CD4-positive, alpha-beta T cell (primary cell): ENCODE measurements at regions not wholly inside any gene's neighbourhood (a gene's known extent, or its start where the extent isn't known, plus 50 kb on each side); places are given as distances from the start of the nearest gene placed in this dataset.

ENCODE experiments used
- ATAC-seq: fragments of 200-7000 bp; cut with Tn5 transposase; one replicate; pipeline ENCODE4 v1.10.0; 2022; ENCODE audit warnings: mild to moderate bottlenecking; ENCODE audit not compliant: poor library complexity
- CTCF ChIA-PET: fragments of 350-600 bp; sonication (Branson Sonifier 250); formaldehyde crosslinking; loops from one replicate; lab custom pipeline; 2021; ENCODE audit warnings: antibody characterized with exemption, inconsistent platforms; lab: Charles Lee
- POLR2A ChIA-PET: fragments of 350-600 bp; sonication (Branson Sonifier 250); formaldehyde crosslinking; loops from one replicate; lab custom pipeline; 2021; ENCODE audit warnings: antibody characterized with exemption, inconsistent platforms; lab: Charles Lee
- DNase-seq, 14 experiments: peaks; one replicate each; pipeline ENCODE4 v3.0.0-alpha.2; 2013 to 2020; ENCODE audit warnings: mixed read lengths in 2 of 14
- H3K27ac ChIP-seq, 2 donors: one replicate each; pipeline versions ENCODE4 v1.5.1 to v1.7.0; 2013; ENCODE audit warnings: low read length in 2 of 2, low read depth in 1 of 2, mild to moderate bottlenecking in 1 of 2
- H3K27me3 ChIP-seq, 2 experiments: 1 replicate in 1 of 2; 2 replicates in 1 of 2; pipeline versions ENCODE4 v1.6.1 to v1.7.0; 2013; ENCODE audit warnings: low read length in 2 of 2, control low read depth in 1 of 2, mild to moderate bottlenecking in 1 of 2, moderate library complexity in 1 of 2; ENCODE audit not compliant: insufficient read depth in 2 of 2, control insufficient read depth in 1 of 2
- H3K36me3 ChIP-seq: one replicate; pipeline ENCODE4 v1.6.1; 2013; ENCODE audit warnings: low read length, control low read depth; ENCODE audit not compliant: insufficient read depth
- H3K4me1 ChIP-seq: one replicate; pipeline ENCODE4 v1.6.1; 2013; ENCODE audit warnings: low read length, control low read depth; ENCODE audit not compliant: insufficient read depth
- H3K4me3 ChIP-seq: one replicate; pipeline ENCODE4 v1.5.1; 2013; ENCODE audit warnings: mild to moderate bottlenecking, low read length, moderate library complexity
- H3K9me3 ChIP-seq, 2 experiments: 1 replicate in 1 of 2; 2 replicates in 1 of 2; pipeline versions ENCODE4 v1.6.1 to v1.7.0; 2013; ENCODE audit warnings: low read length in 2 of 2, mild to moderate bottlenecking in 2 of 2, control low read depth in 1 of 2, moderate library complexity in 1 of 2; ENCODE audit not compliant: control insufficient read depth in 1 of 2, insufficient read depth in 1 of 2
- H3K27ac Mint-ChIP-seq: one replicate; pipeline ENCODE4 v1.8.0; 2020; ENCODE audit warnings: mixed read lengths
- H3K27me3 Mint-ChIP-seq: one replicate; pipeline ENCODE4 v1.8.0; 2021; ENCODE audit warnings: mixed read lengths
- H3K36me3 Mint-ChIP-seq: one replicate; pipeline ENCODE4 v1.8.0; 2021; ENCODE audit warnings: low read depth, mixed read lengths
- H3K4me1 Mint-ChIP-seq: one replicate; pipeline ENCODE4 v1.8.0; 2021; ENCODE audit warnings: low read depth, mixed read lengths
- H3K4me3 Mint-ChIP-seq: one replicate; pipeline ENCODE4 v1.8.0; 2020; ENCODE audit warnings: mild to moderate bottlenecking, mixed read lengths
- H3K9me3 Mint-ChIP-seq: one replicate; pipeline ENCODE4 v1.8.0; 2020; ENCODE audit warnings: mixed read lengths
- CTCF ChIP-seq: fragments of 200-600 bp; IDR thresholded peaks from one replicate; pipeline ENCODE4 v1.8.0; 2022; ENCODE audit warnings: antibody characterized with exemption, mild to moderate bottlenecking
- intact Hi-C, 2 experiments: fragments of 100-400 bp; cut with DNase I in 1 of 2; cut with micrococcal nuclease in 1 of 2; formaldehyde crosslinking; loops; one replicate each; pipeline versions ENCODE4 v1.15.1 to v1.9.0; 2023 to 2025; cut with DNase I, micrococcal nuclease

GRCh38 chr2:175461839-175462238 lies 280.3 kb upstream of the ATP5MC3 start:
- no peaks in the 10 kb centered on the region for H3K36me3 ChIP-seq
- Mint-ChIP-seq H3K27me3 (peaks cover 8% of the 10 kb centered on the region), H3K27ac (no peak overlapping the region), H3K4me3 (no peak overlapping the region), H3K9me3 (peaks cover 4% of the 10 kb centered on the region), H3K4me1 (no peaks in the 10 kb centered on the region), H3K36me3 (no peaks in the 10 kb centered on the region)
- no peaks in the 10 kb centered on the region for H3K4me1 ChIP-seq
- no peak for TF ChIP-seq CTCF
- DNase-seq (no peak), ATAC-seq (no peak)
- no peak overlapping the region for H3K4me3 ChIP-seq
- CTCF ChIA-PET, result no interaction called here
- POLR2A ChIA-PET, result no interaction called here
- no peak overlapping the region for H3K27ac ChIP-seq
- peaks cover 0 to 8% of the 10 kb centered on the region in 2 experiments for H3K9me3 ChIP-seq
- intact Hi-C loops, result no loop called here
- H3K27me3 ChIP-seq, result no peaks in the 10 kb centered on the region

GRCh38 chr2:175457895-175458448 lies 276.5 kb upstream of the ATP5MC3 start:
- ChIA-PET POLR2A (no interaction called here), CTCF (no interaction called here)
- H3K4me3 ChIP-seq, result no peak overlapping the region
- no peak overlapping the region for H3K27ac Mint-ChIP-seq
- no peaks in the 10 kb centered on the region for H3K36me3 Mint-ChIP-seq
- ATAC-seq (no peak), DNase-seq (no peak)
- H3K4me3 Mint-ChIP-seq, result no peak overlapping the region
- H3K27ac ChIP-seq, result no peak overlapping the region
- no peak for TF ChIP-seq CTCF
- H3K4me1 ChIP-seq, result no peaks in the 10 kb centered on the region
- peaks cover 0 to 3% of the 10 kb centered on the region in 2 experiments for H3K9me3 ChIP-seq
- no peaks in the 10 kb centered on the region for H3K27me3 ChIP-seq
- H3K27me3 Mint-ChIP-seq, result peaks cover 8% of the 10 kb centered on the region
- H3K36me3 ChIP-seq, result no peaks in the 10 kb centered on the region
- H3K4me1 Mint-ChIP-seq, result no peaks in the 10 kb centered on the region
- intact Hi-C loops, result no loop called here
- H3K9me3 Mint-ChIP-seq, result peaks cover 4% of the 10 kb centered on the region

- POLR2A ChIA-PET, result no interaction called here
- no peak overlapping the region for H3K4me3 Mint-ChIP-seq
Observed at GRCh38 chr2:175454953-175455389, 273.5 kb upstream of the ATP5MC3 start.

More at GRCh38 chr2:175454953-175455389, 273.5 kb upstream of the ATP5MC3 start:
- Histone ChIP-seq H3K9me3 (no peaks in the 10 kb centered on the region), H3K27ac (no peak overlapping the region), H3K36me3 (no peaks in the 10 kb centered on the region), H3K4me1 (no peaks in the 10 kb centered on the region), H3K27me3 (no peaks in the 10 kb centered on the region), H3K4me3 (no peak overlapping the region)
- no peaks in the 10 kb centered on the region for H3K4me1 Mint-ChIP-seq
- CTCF ChIA-PET, result no interaction called here
- H3K27me3 Mint-ChIP-seq, result peaks cover 8% of the 10 kb centered on the region
- TF ChIP-seq CTCF, result no peak
- H3K36me3 Mint-ChIP-seq, result no peaks in the 10 kb centered on the region
- peaks cover 1% of the 10 kb centered on the region for H3K9me3 Mint-ChIP-seq
- intact Hi-C loops, result no loop called here
- no peak overlapping the region for H3K27ac Mint-ChIP-seq
- ATAC-seq (no peak), DNase-seq (no peak)
